GM23338 (cell line): ENCODE measurements at regions not wholly inside any gene's neighbourhood (a gene's known extent, or its start where the extent isn't known, plus 50 kb on each side); places are given as distances from the start of the nearest gene placed in this dataset.

Source experiments
- ATAC-seq: fragments of 200-7000 bp; cut with Tn5 transposase; 3 replicates; pipeline ENCODE4 v1.9.1; 2020
- DNase-seq: peaks from one replicate; pipeline ENCODE4 v3.0.0-alpha.2; 2015; ENCODE audit warnings: low spot score
- H2AFZ ChIP-seq: fragments of 200-600 bp; sonication (generic); 2 replicates; pipeline ENCODE4 v1.8.0; 2016; ENCODE audit warnings: antibody characterized with exemption, mild to moderate bottlenecking, moderate library complexity
- H3F3A ChIP-seq: fragments of 200-600 bp; sonication (generic); replicated peaks from 2 replicates; pipeline ENCODE4 v1.8.0; 2017; ENCODE audit warnings: antibody characterized with exemption, mixed run types, low read depth
- H3K27ac ChIP-seq: fragments of 200-600 bp; sonication (generic); 2 replicates; pipeline ENCODE4 v1.6.1; 2016; ENCODE audit warnings: low read depth
- H3K27me3 ChIP-seq: fragments of 200-600 bp; sonication (generic); 2 replicates; pipeline ENCODE4 v1.8.0; 2016; ENCODE audit warnings: mild to moderate bottlenecking, mixed run types, moderate library complexity; ENCODE audit not compliant: insufficient read depth
- H3K36me3 ChIP-seq: fragments of 200-600 bp; sonication (generic); 2 replicates; pipeline ENCODE4 v1.8.0; 2016; ENCODE audit warnings: mild to moderate bottlenecking; ENCODE audit not compliant: insufficient read depth
- H3K4me1 ChIP-seq: fragments of 200-600 bp; sonication (generic); 2 replicates; pipeline ENCODE4 v1.8.0; 2016; ENCODE audit warnings: mild to moderate bottlenecking, moderate library complexity; ENCODE audit not compliant: insufficient read depth
- H3K4me2 ChIP-seq: fragments of 200-600 bp; sonication (generic); 2 replicates; pipeline ENCODE4 v1.7.1; 2017; ENCODE audit warnings: mixed run types
- H3K4me3 ChIP-seq: fragments of 200-600 bp; sonication (generic); 2 replicates; pipeline ENCODE4 v1.6.1; 2016; ENCODE audit warnings: mixed run types
- H3K79me2 ChIP-seq: fragments of 200-600 bp; sonication (generic); replicated peaks from 2 replicates; pipeline ENCODE4 v1.8.0; 2017; ENCODE audit warnings: mild to moderate bottlenecking; ENCODE audit not compliant: insufficient read depth
- H3K9me2 ChIP-seq: fragments of 200-600 bp; sonication (generic); 2 replicates; pipeline ENCODE4 v1.8.0; 2017; ENCODE audit not compliant: insufficient read depth
- H4K20me1 ChIP-seq: fragments of 200-600 bp; sonication (generic); replicated peaks from 2 replicates; pipeline ENCODE4 v1.8.0; 2017; ENCODE audit warnings: mild to moderate bottlenecking; ENCODE audit not compliant: insufficient read depth
- H3K27ac Mint-ChIP-seq: 2 replicates; pipeline ENCODE4 v1.8.0; 2020; ENCODE audit warnings: inconsistent platforms, mild to moderate bottlenecking, moderate library complexity, mixed read lengths
- H3K27me3 Mint-ChIP-seq: 3 replicates; pipeline ENCODE4 v1.8.0; 2022; ENCODE audit warnings: low read depth, mild to moderate bottlenecking, moderate library complexity, mixed read lengths, inconsistent platforms; ENCODE audit not compliant: insufficient read depth, poor library complexity
- H3K36me3 Mint-ChIP-seq: 3 replicates; pipeline ENCODE4 v1.8.0; 2021; ENCODE audit warnings: low read depth, mild to moderate bottlenecking, inconsistent platforms, moderate library complexity, mixed read lengths
- H3K4me1 Mint-ChIP-seq: 3 replicates; pipeline ENCODE4 v1.8.0; 2020; ENCODE audit warnings: mild to moderate bottlenecking, inconsistent platforms, mixed read lengths
- H3K4me3 Mint-ChIP-seq: 3 replicates; pipeline ENCODE4 v1.8.0; 2021; ENCODE audit warnings: moderate library complexity, mild to moderate bottlenecking, inconsistent platforms, mixed read lengths
- H3K9me3 Mint-ChIP-seq: 3 replicates; pipeline ENCODE4 v1.8.0; 2020; ENCODE audit warnings: moderate library complexity, mild to moderate bottlenecking, inconsistent platforms, mixed read lengths
- CREB1 ChIP-seq: fragments of 250-450 bp; sonication (Bioruptor Pico); IDR thresholded peaks from 2 replicates; pipeline ENCODE4 v1.5.0; 2020; ENCODE audit warnings: low read depth, mild to moderate bottlenecking, moderate library complexity
- EZH2phosphoT487 ChIP-seq: fragments of 200-600 bp; sonication (generic); IDR thresholded peaks from one replicate; pipeline ENCODE4 v1.8.1; 2018; ENCODE audit warnings: antibody characterized with exemption; ENCODE audit not compliant: unreplicated experiment
- JUNB ChIP-seq: IDR thresholded peaks from one replicate; pipeline ENCODE4 v1.6.1; 2016; ENCODE audit warnings: antibody characterized with exemption; ENCODE audit not compliant: unreplicated experiment
- NANOG ChIP-seq: IDR thresholded peaks from 2 replicates; pipeline ENCODE4 v1.6.1; 2016; ENCODE audit warnings: antibody characterized with exemption, borderline replicate concordance
- ZNF114 ChIP-seq: fragments of 250-450 bp; sonication (Bioruptor Pico); IDR thresholded peaks from 2 replicates; pipeline ENCODE4 v1.5.0; 2020; ENCODE audit warnings: mild to moderate bottlenecking, moderate library complexity
- ZNF331 ChIP-seq: fragments of 250-450 bp; sonication (Bioruptor Pico); IDR thresholded peaks from 2 replicates; pipeline ENCODE4 v1.5.0; 2020; ENCODE audit warnings: low read depth, mild to moderate bottlenecking, moderate library complexity
- TF ChIP-seq, protein P1 (sequence below): fragments of 250-450 bp; sonication (Bioruptor Pico); IDR thresholded peaks from 2 replicates; pipeline ENCODE4 v1.5.0; 2020; ENCODE audit warnings: mild to moderate bottlenecking, moderate library complexity

DNA sequence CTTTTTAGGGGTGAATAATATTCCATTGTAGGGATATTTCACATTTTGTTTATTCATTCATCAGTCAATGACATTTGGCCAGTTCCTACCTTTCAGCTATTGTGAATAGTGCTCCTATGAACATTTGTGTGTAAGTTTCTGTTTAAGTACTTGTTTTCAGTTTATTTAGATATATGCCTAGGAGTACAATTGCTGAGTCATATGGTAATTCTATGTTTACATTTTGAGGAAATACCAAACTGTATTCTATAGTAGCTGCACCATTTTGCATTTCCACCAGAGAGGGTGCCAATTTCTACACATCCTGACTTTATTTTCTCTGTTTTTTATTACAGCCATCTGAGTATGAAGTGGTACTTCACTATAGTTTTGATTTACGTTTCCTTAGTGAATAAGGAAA, 54.4 kb upstream of the ZNF236 start:
- Mint-ChIP-seq H3K9me3 (peaks cover 2% of the 10 kb centered on the region; the same call in 1 of the 3 replicates), H3K4me1 (no peaks in the 10 kb centered on the region; the same call in 2 of the 3 replicates), H3K4me3 (no peak overlapping the region), H3K27ac (no peak overlapping the region), H3K36me3 (no peaks in the 10 kb centered on the region), H3K27me3 (no peaks in the 10 kb centered on the region)
- Histone ChIP-seq H3F3A (no peaks in the 10 kb centered on the region), H3K4me3 (no peak overlapping the region), H3K4me1 (no peaks in the 10 kb centered on the region), H3K79me2 (no peaks in the 10 kb centered on the region), H3K27ac (no peak overlapping the region), H3K4me2 (no peak overlapping the region), H3K36me3 (no peaks in the 10 kb centered on the region), H2AFZ (no peak overlapping the region), H3K27me3 (no peaks in the 10 kb centered on the region), H4K20me1 (no peaks in the 10 kb centered on the region), H3K9me2 (0 out of 2 replicates have a peak, but pooled peaks cover 7% of the 10 kb centered on the region)
- DNase-seq (no peak), ATAC-seq (no peak)
- TF ChIP-seq, protein P1, sequence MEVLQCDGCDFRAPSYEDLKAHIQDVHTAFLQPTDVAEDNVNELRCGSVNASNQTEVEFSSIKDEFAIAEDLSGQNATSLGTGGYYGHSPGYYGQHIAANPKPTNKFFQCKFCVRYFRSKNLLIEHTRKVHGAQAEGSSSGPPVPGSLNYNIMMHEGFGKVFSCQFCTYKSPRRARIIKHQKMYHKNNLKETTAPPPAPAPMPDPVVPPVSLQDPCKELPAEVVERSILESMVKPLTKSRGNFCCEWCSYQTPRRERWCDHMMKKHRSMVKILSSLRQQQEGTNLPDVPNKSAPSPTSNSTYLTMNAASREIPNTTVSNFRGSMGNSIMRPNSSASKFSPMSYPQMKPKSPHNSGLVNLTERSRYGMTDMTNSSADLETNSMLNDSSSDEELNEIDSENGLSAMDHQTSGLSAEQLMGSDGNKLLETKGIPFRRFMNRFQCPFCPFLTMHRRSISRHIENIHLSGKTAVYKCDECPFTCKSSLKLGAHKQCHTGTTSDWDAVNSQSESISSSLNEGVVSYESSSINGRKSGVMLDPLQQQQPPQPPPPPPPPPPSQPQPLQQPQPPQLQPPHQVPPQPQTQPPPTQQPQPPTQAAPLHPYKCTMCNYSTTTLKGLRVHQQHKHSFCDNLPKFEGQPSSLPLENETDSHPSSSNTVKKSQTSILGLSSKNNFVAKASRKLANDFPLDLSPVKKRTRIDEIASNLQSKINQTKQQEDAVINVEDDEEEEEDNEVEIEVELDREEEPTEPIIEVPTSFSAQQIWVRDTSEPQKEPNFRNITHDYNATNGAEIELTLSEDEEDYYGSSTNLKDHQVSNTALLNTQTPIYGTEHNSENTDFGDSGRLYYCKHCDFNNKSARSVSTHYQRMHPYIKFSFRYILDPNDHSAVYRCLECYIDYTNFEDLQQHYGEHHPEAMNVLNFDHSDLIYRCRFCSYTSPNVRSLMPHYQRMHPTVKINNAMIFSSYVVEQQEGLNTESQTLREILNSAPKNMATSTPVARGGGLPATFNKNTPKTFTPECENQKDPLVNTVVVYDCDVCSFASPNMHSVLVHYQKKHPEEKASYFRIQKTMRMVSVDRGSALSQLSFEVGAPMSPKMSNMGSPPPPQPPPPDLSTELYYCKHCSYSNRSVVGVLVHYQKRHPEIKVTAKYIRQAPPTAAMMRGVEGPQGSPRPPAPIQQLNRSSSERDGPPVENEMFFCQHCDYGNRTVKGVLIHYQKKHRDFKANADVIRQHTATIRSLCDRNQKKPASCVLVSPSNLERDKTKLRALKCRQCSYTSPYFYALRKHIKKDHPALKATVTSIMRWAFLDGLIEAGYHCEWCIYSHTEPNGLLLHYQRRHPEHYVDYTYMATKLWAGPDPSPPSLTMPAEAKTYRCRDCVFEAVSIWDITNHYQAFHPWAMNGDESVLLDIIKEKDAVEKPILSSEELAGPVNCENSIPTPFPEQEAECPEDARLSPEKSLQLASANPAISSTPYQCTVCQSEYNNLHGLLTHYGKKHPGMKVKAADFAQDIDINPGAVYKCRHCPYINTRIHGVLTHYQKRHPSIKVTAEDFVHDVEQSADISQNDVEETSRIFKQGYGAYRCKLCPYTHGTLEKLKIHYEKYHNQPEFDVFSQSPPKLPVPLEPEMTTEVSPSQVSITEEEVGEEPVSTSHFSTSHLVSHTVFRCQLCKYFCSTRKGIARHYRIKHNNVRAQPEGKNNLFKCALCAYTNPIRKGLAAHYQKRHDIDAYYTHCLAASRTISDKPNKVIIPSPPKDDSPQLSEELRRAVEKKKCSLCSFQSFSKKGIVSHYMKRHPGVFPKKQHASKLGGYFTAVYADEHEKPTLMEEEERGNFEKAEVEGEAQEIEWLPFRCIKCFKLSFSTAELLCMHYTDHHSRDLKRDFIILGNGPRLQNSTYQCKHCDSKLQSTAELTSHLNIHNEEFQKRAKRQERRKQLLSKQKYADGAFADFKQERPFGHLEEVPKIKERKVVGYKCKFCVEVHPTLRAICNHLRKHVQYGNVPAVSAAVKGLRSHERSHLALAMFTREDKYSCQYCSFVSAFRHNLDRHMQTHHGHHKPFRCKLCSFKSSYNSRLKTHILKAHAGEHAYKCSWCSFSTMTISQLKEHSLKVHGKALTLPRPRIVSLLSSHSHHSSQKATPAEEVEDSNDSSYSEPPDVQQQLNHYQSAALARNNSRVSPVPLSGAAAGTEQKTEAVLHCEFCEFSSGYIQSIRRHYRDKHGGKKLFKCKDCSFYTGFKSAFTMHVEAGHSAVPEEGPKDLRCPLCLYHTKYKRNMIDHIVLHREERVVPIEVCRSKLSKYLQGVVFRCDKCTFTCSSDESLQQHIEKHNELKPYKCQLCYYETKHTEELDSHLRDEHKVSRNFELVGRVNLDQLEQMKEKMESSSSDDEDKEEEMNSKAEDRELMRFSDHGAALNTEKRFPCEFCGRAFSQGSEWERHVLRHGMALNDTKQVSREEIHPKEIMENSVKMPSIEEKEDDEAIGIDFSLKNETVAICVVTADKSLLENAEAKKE (CRISPR knock-in tag): no peak
- TF ChIP-seq ZNF114 (CRISPR knock-in tag): no peak

DNA sequence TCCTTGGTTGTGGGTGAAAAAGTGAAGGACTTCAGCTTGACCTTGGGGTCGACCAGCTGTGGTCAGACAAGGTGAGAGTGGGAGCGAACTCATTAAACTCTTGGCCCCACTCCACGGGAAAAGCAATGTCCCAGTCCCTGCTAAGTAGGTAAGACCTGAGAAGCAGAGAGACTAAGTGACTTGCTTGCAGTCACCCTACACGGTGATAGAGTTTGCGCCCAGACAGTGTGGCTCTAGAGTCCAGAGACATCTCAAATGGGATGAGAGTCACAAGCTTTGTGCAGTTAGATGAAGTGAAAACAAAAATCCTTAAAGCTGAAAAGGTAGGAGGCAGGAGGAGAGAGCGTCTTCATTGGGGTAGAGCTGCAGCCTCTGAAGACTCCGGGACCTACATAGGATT, 55.9 kb upstream of the ZNF236 start:
- no peaks in the 10 kb centered on the region; the same call in 2 of the 3 replicates for H3K4me1 Mint-ChIP-seq
- H3K9me2 ChIP-seq: 0 out of 2 replicates have a peak, but pooled peaks cover 7% of the 10 kb centered on the region
- H3K79me2 ChIP-seq: no peaks in the 10 kb centered on the region
- H3K27me3 ChIP-seq: no peaks in the 10 kb centered on the region
- H3K27me3 Mint-ChIP-seq: no peaks in the 10 kb centered on the region
- no peak overlapping the region for H2AFZ ChIP-seq
- no peak overlapping the region for H3K4me3 ChIP-seq
- no peak overlapping the region for H3K27ac Mint-ChIP-seq
- H3F3A ChIP-seq: no peaks in the 10 kb centered on the region
- no peak for ATAC-seq
- no peaks in the 10 kb centered on the region for H3K36me3 ChIP-seq
- no peak for DNase-seq
- peaks cover 2% of the 10 kb centered on the region; the same call in 1 of the 3 replicates for H3K9me3 Mint-ChIP-seq
- H3K27ac ChIP-seq: no peak overlapping the region
- no peaks in the 10 kb centered on the region for H3K36me3 Mint-ChIP-seq
- H3K4me1 ChIP-seq: no peaks in the 10 kb centered on the region
- H3K4me3 Mint-ChIP-seq: no peak overlapping the region
- no peaks in the 10 kb centered on the region for H4K20me1 ChIP-seq
- no peak overlapping the region for H3K4me2 ChIP-seq
- TF ChIP-seq JUNB (no peak), CREB1 (CRISPR knock-in tag) (no peak), EZH2phosphoT487 (no peak), NANOG (no peak), ZNF331 (no peak)
- TF ChIP-seq, protein P1 (CRISPR knock-in tag): no peak
